NOMO-1 treated with dmso at 0.1 percent for 144 hours (cell line): ENCODE measurements at regions not wholly inside any gene's neighbourhood (a gene's known extent, or its start where the extent isn't known, plus 50 kb on each side); places are given as distances from the start of the nearest gene placed in this dataset.

Experiments used
- DNase-seq: peaks from one replicate; lab custom pipeline; 2025; ENCODE audit not compliant: unreplicated experiment; lab: John Stamatoyannopoulos, UW

DNA sequence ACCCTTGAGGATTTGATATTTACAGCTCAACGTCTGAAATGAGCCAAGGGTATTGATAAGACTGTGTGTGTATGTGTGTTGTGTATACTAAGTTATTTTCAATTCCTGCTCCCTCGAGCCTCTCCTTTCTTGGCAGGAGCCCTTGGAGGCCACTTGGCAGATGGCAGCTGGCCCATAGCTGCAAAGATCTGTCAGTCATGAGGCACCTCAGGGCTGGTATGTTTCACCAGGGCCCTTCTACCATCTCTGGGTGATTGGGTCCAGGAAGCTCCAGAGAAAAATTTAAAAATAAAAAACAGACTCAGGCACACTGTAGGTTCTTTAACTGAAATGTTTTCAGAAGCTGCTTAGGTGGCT lies 355.7 kb downstream of the HAPSTR1 start:
- DNase-seq = no peak

GRCh38 chr16:9447699-9448098 lies 356.3 kb downstream of the HAPSTR1 start:
- no peak for DNase-seq

DNA sequence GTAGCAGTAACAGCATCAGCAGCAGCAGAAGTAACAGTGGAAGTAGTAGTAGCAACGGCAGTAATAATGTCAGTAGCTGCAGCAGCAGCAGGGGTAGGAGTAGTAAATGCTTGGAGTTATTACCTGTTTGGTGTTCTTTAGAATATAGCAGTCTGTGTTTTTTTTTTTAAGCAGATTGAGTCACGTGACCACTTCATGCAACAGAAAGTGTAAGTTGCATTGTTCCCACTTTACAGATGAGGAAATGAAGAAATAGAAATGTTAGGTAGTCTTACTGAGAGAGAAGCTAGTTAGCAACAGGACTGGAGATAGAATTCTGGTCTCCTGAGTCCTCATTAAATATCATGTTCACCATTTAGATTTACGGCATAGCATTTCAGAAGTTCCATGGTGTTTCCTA lies 358.2 kb downstream of the HAPSTR1 start:
- no peak for DNase-seq

DNA sequence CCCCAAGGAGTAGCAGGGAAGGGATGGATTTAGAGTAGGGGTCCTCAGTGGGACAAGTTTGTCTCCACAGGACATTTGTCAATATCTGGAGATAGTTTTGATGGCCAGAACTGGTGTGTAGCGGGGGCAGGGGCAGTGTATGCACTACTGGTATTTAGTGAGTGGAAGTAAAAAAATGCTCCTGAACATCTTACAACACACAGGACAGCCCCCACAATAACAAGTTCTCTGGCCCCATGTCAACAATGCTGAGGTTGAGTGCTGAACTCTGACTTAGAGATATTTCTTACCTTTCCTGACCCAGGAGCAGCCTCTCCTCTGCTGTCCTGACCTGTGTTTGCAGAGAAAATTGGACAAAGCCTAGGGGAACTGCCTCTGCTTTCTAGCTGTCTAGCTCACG lies 365.8 kb downstream of the HAPSTR1 start:
- no peak for DNase-seq

DNA sequence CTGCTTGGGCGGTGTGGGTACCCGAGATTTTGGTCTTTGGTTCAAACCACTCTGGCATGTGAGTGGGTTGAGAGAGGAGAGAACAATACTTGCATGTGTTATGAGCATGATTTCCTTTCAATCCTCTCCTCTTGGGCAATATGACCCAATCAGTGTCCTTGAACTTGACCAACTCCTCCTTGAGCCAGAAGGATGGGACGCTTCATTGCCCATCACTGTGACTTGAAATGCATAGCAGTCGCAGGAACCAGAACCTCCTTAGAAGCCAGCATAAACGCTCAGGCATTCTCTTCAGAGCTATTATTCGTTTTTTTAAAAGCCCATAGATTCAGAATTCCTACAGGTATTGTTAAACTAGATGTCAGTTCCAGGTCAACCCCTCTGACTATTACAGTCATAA lies 367.4 kb downstream of the HAPSTR1 start:
- no peak for DNase-seq

DNA sequence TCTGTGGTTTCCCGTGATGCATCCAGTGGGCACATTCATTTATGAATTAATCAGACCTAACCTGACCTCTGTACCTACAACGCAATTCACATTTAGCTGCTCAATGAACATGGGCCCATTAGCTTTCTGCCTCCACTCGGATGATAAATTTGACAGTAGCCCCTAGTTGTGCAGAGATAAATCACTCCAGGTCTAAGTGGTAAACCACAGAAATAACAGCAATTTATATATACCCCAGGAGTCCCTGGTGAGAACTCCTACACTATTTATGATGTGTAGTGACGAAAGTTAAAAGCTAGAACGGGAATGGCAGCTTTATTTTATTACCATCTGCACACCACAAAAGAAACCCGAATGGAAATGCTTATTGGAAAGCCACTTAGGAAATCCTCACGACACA lies 371.5 kb downstream of the HAPSTR1 start:
- DNase-seq = no peak

DNA sequence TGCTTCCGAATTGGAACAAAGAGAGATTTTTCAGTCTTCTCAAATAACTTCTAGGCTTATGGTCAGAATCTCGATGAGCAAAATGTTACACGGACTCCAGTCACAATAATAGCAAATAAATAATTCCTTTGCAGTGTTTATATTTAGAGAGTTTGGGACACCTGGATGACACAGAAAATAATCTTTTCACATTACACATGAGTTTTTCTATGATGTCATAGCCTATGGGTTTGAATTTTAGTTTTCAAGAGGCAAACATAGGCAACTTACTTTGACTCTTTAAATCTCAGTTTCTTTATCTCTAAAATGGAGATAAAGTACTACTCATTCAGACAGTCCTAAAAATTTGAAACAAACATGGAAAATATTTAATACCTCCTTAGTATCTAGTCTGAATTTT lies 372.0 kb downstream of the HAPSTR1 start:
- DNase-seq = no peak

DNA sequence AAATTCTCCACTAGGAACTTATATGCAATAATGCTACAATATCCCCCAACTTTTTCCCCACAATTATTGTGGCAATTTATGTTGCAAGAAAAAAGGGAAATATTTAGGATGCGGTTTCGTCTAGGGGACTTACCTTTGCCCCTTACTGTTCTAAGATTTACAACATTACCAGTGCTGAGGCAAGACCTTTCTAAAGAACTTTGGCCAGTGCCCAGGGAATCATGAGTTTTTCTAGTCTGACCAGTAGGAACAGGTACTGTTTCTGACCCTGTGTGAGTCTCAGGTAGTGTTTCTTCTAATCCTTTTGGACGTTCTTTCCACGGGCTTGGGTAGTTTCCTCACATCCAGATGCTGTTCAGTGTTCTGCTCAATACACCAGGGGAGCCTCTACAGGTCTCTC lies 373.7 kb downstream of the HAPSTR1 start:
- no peak for DNase-seq

- DNase-seq = no peak
These were observed 378.1 kb downstream of the HAPSTR1 start for GRCh38 chr16:9469512-9469911.

DNA sequence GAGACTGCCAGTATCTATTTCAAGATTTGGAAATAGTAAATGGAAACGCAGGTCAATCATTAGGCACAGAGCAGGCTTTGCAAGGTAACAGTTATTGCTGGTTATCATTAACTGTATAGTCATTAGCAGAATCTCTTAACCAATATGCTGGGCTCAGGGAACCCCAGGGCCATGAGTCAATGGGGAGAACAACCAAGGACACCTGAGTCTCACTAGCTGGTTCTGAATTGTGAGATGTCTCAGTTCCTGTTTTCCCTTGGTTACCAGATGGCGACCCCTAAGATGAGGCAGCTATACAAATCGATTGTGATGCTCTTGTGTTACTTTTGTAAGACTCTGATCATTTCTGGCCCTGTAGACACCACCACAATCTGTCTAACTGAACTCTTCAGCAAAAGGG lies 385.3 kb downstream of the HAPSTR1 start:
- no peak for DNase-seq

DNA sequence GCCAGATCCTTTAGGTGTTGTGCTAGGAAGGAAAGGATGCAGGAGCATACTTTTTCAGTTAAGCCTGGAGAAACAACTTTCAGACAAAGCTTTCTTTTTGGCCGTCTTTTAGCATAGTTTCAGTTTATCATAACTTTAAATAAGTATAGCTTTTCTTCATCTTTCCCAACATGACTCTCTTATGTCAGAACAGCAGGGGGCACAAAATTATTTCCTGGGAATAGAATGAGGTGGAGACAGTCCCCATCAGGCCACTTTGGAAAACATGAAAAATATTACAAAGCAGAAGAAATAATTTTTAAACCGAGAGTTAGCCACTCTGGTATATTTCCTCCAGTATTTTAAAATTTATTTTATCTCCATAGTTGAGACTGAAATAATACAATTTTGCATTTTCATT lies 387.6 kb downstream of the HAPSTR1 start:
- DNase-seq = no peak

GRCh38 chr16:9480503-9480902 lies 389.1 kb downstream of the HAPSTR1 start:
- DNase-seq = no peak

DNA sequence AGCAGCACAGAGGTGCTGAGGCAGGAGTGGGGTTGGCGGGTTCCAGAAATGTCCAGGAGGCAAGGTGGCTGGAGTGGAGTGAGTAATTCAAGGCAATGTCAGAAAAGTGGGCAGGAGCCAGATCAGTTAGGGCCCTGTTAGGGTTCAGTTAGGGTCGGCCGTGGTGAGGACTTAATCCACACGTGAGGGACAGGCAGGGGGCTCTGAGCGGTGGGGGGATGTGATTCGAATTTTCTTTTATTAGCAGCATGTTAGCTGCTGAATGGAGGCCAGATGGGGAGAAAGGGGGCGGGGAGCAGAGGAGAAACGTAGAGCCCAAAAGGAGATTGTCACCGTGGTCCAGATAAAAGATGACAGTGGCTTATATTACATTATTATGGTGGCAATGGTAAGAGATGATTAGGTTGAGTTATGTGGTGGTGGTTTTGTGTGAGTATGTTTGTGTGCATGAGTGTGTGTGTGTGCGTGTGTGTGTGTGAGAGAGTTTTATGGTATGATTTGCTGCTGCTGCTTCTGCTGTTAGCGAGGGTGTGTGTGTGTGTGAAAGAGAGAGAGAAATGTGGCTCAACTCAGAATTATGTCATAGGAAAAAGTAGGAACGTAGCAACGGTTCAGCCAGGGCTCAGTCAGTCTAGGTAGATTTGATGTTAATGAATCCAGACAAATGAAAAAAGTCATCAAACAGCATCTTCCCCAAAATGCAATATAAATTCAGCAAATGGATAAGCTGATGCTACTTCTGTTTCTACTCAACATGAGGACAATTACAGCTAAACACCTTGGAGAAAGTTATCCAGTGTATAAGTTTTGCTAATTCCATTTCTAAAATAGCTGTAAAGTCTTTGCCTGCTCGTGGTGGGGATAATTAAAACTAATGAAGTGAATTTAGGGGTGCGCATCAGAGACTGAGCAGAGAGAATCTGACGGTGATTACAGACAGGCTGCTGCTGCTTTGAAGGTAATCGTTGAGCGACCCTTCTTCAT lies 390.6 kb downstream of the HAPSTR1 start:
- no peak for DNase-seq

DNA sequence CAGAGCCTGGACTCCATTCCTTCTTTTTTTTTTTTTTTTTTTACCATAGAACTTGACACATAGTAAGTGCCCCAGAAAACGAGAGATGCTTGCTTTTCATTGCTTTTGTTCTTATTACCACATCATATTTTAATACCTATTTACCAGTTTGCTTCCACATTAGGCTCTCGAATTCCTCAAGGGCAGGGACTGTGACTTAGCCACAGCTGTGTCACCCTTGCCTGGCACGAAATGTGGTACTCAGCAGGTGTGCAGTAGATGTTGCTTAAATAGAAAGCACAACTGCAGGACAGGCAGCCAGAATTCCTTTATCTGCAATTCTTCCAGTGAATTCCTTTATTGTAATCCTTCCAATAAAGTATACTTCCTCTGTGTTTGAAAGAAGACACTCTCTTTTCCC lies 393.0 kb downstream of the HAPSTR1 start:
- no peak for DNase-seq

DNA sequence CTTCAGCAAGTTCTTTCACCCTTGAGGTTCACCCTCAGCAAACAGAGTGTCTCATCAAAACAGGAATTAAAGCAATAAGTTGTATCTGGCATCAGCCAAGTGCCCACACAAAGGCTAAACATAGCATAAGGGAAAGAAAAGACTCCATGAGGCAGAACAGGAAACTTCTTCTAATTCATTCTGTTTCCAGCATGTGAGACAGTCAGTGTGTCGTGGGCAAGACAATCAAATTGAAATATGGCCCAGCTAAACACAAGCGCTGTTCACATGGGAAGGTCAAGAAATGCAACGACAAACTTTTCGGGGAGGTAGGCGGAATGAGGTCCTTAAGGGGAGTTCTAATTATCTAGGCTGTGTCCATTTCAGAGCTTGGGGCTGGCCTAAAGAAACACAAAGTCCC lies 393.4 kb downstream of the HAPSTR1 start:
- DNase-seq = no peak

DNA sequence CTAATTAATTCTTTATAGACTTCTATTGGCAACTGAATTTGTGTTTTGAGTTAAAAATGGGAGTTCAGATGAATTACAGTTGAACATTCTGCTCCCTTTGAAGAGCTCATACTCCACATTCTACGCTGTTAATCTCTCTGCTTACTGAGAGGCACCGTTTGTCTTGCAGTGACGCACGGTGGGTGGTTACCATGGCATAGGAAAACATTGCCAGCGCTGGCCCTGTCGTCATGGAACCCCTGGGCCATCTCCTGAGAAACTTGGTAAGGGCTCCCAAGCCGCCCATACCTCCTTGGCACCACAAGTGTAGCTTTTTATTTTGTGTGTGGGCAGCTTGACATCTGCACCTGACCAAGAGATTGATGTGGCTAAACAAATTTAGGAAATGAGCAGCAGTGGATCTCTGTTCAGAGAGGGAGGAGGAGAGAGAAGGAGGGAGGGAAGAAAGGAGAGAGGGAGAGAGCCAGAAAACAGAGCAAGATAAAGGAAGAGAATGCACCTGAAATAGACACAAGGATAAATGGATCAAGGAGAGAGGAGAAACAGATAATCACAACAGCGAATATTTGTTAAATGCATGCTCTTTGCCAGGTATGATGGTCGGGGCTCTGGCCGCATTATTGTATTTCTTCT lies 398.5 kb downstream of the HAPSTR1 start:
- no peak for DNase-seq

DNA sequence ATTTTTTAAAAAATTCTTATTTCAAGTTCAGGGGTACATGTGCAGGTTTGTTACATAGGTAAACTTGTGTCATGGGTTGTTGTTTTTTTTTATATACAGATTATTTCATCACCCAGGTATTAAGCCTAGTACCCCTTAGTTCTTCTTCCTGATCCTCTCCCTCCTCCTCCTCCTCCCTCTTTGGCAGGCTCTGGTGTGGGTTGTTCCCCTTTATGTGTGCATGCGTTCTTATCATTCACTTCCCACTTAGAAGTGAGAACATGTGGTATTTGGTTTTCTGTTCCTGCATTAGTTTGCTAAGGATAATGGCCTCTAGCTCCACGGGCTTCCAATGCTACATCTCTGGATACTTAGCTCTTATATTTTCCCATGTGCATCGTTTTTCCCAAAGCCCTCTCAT lies 404.4 kb downstream of the HAPSTR1 start:
- DNase-seq = no peak

- DNase-seq = no peak
These were observed 406.3 kb downstream of the HAPSTR1 start for GRCh38 chr16:9497750-9498149.

DNA sequence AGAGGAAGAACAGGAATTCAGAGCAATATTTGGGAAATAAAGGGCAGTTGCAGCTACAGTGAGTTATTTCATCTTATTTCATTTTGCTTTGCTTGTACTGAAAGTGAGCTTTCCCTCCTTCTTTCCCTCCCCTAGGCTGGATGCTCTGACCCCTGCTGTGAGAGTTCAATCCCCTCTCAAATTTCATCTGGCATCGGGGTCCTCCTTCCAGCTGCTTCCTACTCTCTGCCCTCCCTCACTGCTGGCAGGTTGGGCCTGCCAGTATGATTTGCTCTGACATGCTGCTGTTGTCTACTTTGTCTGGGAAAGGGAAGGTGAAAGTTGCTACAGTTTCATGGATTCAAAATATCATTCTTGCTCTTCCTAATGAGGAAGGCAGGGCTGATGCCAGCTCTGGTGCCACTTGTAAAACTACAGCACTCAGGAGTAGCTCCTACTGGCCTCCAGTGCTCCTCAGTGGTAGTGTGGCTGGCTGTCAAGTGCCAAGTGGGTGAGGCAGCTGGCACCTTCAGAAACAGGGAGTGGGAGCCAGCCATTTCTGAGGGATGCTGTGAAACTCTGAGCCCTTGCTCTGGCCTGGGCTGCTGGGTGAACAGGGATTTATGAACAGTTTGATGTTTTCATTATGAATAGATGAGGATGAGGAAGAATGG lies 408.6 kb downstream of the HAPSTR1 start:
- no peak for DNase-seq

- DNase-seq = no peak
These were observed 409.4 kb downstream of the HAPSTR1 start for GRCh38 chr16:9500872-9501271.

DNA sequence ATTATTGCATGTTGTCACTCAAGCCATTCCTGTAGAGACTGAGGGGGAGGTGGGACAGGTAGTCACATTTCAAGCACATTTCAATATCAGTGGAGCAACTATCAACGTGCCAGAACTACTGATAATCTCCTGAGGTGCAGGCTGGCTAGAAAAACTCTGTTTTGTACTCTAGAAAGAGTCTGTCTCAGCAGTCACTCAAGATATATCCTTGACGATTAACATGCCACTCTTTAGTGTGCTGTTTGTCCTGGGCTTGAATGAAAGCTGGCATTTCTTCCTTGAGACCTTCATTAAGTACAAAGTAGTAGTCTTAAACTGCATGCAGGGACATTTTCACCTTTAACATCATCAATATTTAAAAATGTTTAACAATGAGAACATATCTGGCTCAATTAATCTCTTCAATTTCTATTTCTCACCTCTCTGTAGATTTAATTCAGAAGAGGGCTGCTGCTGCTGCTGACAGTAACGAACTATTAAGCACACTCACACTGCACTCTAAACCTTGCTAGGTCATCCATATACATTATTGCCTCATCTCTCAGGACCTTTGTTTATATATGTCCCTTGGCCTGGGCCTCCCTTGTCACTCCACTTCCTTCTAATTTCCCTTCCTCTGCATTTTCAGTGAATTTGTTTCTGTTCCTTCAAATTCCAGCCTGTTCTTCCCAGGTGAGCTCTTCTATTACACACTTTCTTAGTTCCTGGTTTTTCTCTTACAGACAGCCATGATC lies 412.0 kb downstream of the HAPSTR1 start:
- DNase-seq = no peak
